Calu3 (cell line): ENCODE measurements at regions not wholly inside any gene's neighbourhood (a gene's known extent, or its start where the extent isn't known, plus 50 kb on each side); places are given as distances from the start of the nearest gene placed in this dataset.

Source experiments
- BruUV-seq: library from RNA; stranded (reverse); fragments of 400-500 nt; replicated peaks from 2 replicates; lab custom pipeline; 2021; lab: Mats Ljungman, UMichigan
- CTCF ChIA-PET: fragments of 300-600 bp; sonication (Branson Sonifier 250); formaldehyde crosslinking; loops from one replicate; lab custom pipeline; 2022; ENCODE audit warnings: antibody characterized with exemption; lab: Charles Lee
- DNase-seq: peaks from one replicate; pipeline ENCODE4 v3.0.0; 2022
- H3K27ac Mint-ChIP-seq: one replicate; pipeline ENCODE4 v1.8.0; 2022; ENCODE audit warnings: mixed read lengths; ENCODE audit not compliant: unreplicated experiment
- H3K27me3 Mint-ChIP-seq: one replicate; pipeline ENCODE4 v1.8.0; 2022; ENCODE audit warnings: mixed read lengths; ENCODE audit not compliant: unreplicated experiment
- H3K36me3 Mint-ChIP-seq: one replicate; pipeline ENCODE4 v1.8.0; 2022; ENCODE audit warnings: mild to moderate bottlenecking, moderate library complexity, mixed read lengths; ENCODE audit not compliant: insufficient read depth, unreplicated experiment
- H3K4me1 Mint-ChIP-seq: one replicate; pipeline ENCODE4 v1.8.0; 2022; ENCODE audit warnings: mild to moderate bottlenecking, low read depth, mixed read lengths; ENCODE audit not compliant: unreplicated experiment
- H3K4me3 Mint-ChIP-seq: one replicate; pipeline ENCODE4 v1.8.0; 2022; ENCODE audit warnings: mild to moderate bottlenecking, low read depth, moderate library complexity, mixed read lengths; ENCODE audit not compliant: unreplicated experiment
- H3K9me3 Mint-ChIP-seq: one replicate; pipeline ENCODE4 v1.8.0; 2022; ENCODE audit warnings: low read depth, mixed read lengths; ENCODE audit not compliant: unreplicated experiment
- CTCF ChIP-seq: fragments of 200-600 bp; IDR thresholded peaks from one replicate; pipeline ENCODE4 v1.8.0; 2022; ENCODE audit warnings: antibody characterized with exemption; ENCODE audit not compliant: unreplicated experiment
- intact Hi-C: fragments of 100-400 bp; cut with micrococcal nuclease; formaldehyde crosslinking; loops from one replicate; pipeline ENCODE4 v1.10.0; 2022; ENCODE audit not compliant: unreplicated experiment

- intact Hi-C loops = no loop called here
- Mint-ChIP-seq H3K36me3 (no peaks in the 10 kb centered on the region), H3K4me1 (peaks cover 2% of the 10 kb centered on the region), H3K27ac (no peak overlapping the region), H3K9me3 (no peaks in the 10 kb centered on the region), H3K4me3 (no peak overlapping the region), H3K27me3 (no peaks in the 10 kb centered on the region)
- no peak for TF ChIP-seq CTCF
- no TSS peak for BruUV-seq
- CTCF ChIA-PET = interaction anchor here (0.6 kb wide), 1 partner anchor 827 kb away, joined by 5 read pairs; no protein-coding TSS in a partner anchor
- no peak for DNase-seq
Measured at GRCh38 chr9:14418301-14418940, 104.5 kb upstream of the NFIB start.

- Mint-ChIP-seq H3K27ac (no peak overlapping the region), H3K4me1 (no peaks in the 10 kb centered on the region), H3K27me3 (no peaks in the 10 kb centered on the region), H3K4me3 (no peak overlapping the region), H3K36me3 (no peaks in the 10 kb centered on the region), H3K9me3 (no peaks in the 10 kb centered on the region)
- no peak for TF ChIP-seq CTCF
- no peak for DNase-seq
- CTCF ChIA-PET = no interaction called here
- intact Hi-C loops = no loop called here
- BruUV-seq = no TSS peak
Measured at GRCh38 chr9:14417237-14417636, 103.3 kb upstream of the NFIB start.

DNA sequence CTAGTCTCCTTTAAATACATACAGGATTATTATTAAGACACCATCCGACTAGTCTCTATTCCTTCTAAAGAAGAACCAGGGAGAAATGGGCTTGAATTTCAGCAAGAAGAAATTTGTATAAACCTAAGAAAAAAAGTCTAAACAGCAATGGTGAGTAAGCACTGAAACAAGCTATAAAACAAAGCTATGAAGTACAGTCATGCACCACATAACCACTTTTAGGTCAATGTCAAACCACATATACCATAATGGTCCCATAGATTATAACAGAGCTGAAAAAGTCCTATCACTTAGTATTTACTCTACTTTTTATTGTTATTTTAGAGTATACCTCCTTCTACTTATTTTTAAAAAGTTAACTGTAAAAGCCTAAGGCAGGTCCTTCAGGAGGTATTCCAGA, 102.0 kb upstream of the NFIB start:
- H3K4me1 Mint-ChIP-seq = no peaks in the 10 kb centered on the region
- no peaks in the 10 kb centered on the region for H3K9me3 Mint-ChIP-seq
- no peaks in the 10 kb centered on the region for H3K27me3 Mint-ChIP-seq
- H3K36me3 Mint-ChIP-seq = no peaks in the 10 kb centered on the region
- DNase-seq = no peak
- H3K27ac Mint-ChIP-seq = no peak overlapping the region
- TF ChIP-seq CTCF = no peak
- no peak overlapping the region for H3K4me3 Mint-ChIP-seq
- intact Hi-C loops = no loop called here
- CTCF ChIA-PET = interaction anchor here (0.7 kb wide), 1 partner anchor 11 kb away, joined by 3 read pairs; no protein-coding TSS in a partner anchor
- BruUV-seq = no TSS peak

GRCh38 chr9:14413812-14414211, 99.9 kb upstream of the NFIB start:
- CTCF ChIA-PET = no interaction called here
- no peak overlapping the region for H3K27ac Mint-ChIP-seq
- H3K4me1 Mint-ChIP-seq = no peaks in the 10 kb centered on the region
- BruUV-seq = no TSS peak
- no peak for TF ChIP-seq CTCF
- no peaks in the 10 kb centered on the region for H3K9me3 Mint-ChIP-seq
- no peak overlapping the region for H3K4me3 Mint-ChIP-seq
- H3K36me3 Mint-ChIP-seq = no peaks in the 10 kb centered on the region
- intact Hi-C loops = no loop called here
- DNase-seq = no peak
- H3K27me3 Mint-ChIP-seq = no peaks in the 10 kb centered on the region
